Stimulated activated naive B cell treated with anti-CD40 and anti-IgM and Interleukin-4, amounts not matched to agents 10 μg/mL and 1 μg/mL and 100 μg/mL, for 72 hours (primary cell): ENCODE measurements at regions not wholly inside any gene's neighbourhood (a gene's known extent, or its start where the extent isn't known, plus 50 kb on each side); places are given as distances from the start of the nearest gene placed in this dataset.

ENCODE experiments used
- ATAC-seq, 2 donors: fragments of 150-1000 bp; cut with Tn5 transposase; replicated peaks; 2 replicates each; pipeline ENCODE4 v1.10.0; 2021; ENCODE audit warnings: moderate library complexity in 1 of 2
- DNase-seq: peaks from one replicate; pipeline ENCODE4 v3.0.0; 2021
- H3K27ac Mint-ChIP-seq: one replicate; pipeline ENCODE4 v1.8.0; 2022; ENCODE audit warnings: mild to moderate bottlenecking, mixed read lengths
- H3K27me3 Mint-ChIP-seq, 2 donors: one replicate each; pipeline ENCODE4 v1.8.0; 2022; ENCODE audit warnings: mixed read lengths in 2 of 2
- H3K36me3 Mint-ChIP-seq, 2 donors: one replicate each; pipeline ENCODE4 v1.8.0; 2022; ENCODE audit warnings: mixed read lengths in 2 of 2, mild to moderate bottlenecking in 1 of 2
- H3K4me1 Mint-ChIP-seq, 2 donors: one replicate each; pipeline ENCODE4 v1.8.0; 2022; ENCODE audit warnings: mixed read lengths in 2 of 2, mild to moderate bottlenecking in 1 of 2
- H3K4me3 Mint-ChIP-seq, 2 donors: one replicate each; pipeline ENCODE4 v1.8.0; 2022; ENCODE audit warnings: mild to moderate bottlenecking in 2 of 2, mixed read lengths in 2 of 2, moderate library complexity in 1 of 2
- H3K9me3 Mint-ChIP-seq, 2 donors: one replicate each; pipeline ENCODE4 v1.8.0; 2022; ENCODE audit warnings: mixed read lengths in 2 of 2, mild to moderate bottlenecking in 1 of 2

- no peaks in the 10 kb centered on the region for H3K36me3 Mint-ChIP-seq
- H3K27me3 Mint-ChIP-seq = peaks cover 4 to 5% of the 10 kb centered on the region in 2 donors
- H3K4me1 Mint-ChIP-seq = no peaks in the 10 kb centered on the region
- no peak for DNase-seq
- peaks cover 0 to 2% of the 10 kb centered on the region in 2 donors for H3K9me3 Mint-ChIP-seq
- no peak overlapping the region for H3K4me3 Mint-ChIP-seq
- no peak for ATAC-seq
- H3K27ac Mint-ChIP-seq = no peak overlapping the region
Observed at GRCh38 chr15:81504170-81504905, 130.3 kb upstream of the TMC3 start.

- H3K4me1 Mint-ChIP-seq = no peaks in the 10 kb centered on the region
- H3K9me3 Mint-ChIP-seq = peaks cover 0 to 2% of the 10 kb centered on the region in 2 donors
- H3K36me3 Mint-ChIP-seq = no peaks in the 10 kb centered on the region
- DNase-seq (no peak), ATAC-seq (no peak)
- peaks cover 5 to 7% of the 10 kb centered on the region in 2 donors for H3K27me3 Mint-ChIP-seq
- H3K27ac Mint-ChIP-seq = no peak overlapping the region
- H3K4me3 Mint-ChIP-seq = no peak overlapping the region
Observed at GRCh38 chr15:81502439-81502838, 128.4 kb upstream of the TMC3 start.

- H3K36me3 Mint-ChIP-seq = no peaks in the 10 kb centered on the region
- H3K27ac Mint-ChIP-seq = no peak overlapping the region
- H3K4me1 Mint-ChIP-seq = no peaks in the 10 kb centered on the region
- H3K27me3 Mint-ChIP-seq = peaks cover 3 to 5% of the 10 kb centered on the region in 2 donors
- no peak overlapping the region for H3K4me3 Mint-ChIP-seq
- H3K9me3 Mint-ChIP-seq = peaks cover 0 to 2% of the 10 kb centered on the region in 2 donors
- DNase-seq (no peak), ATAC-seq (no peak)
Observed at GRCh38 chr15:81500081-81500480, 126.1 kb upstream of the TMC3 start.

- H3K9me3 Mint-ChIP-seq = peaks cover 0 to 2% of the 10 kb centered on the region in 2 donors
- H3K4me3 Mint-ChIP-seq = no peak overlapping the region
- no peak for DNase-seq
- no peak overlapping the region for H3K27ac Mint-ChIP-seq
- H3K27me3 Mint-ChIP-seq = peaks cover 3 to 5% of the 10 kb centered on the region in 2 donors
- no peak for ATAC-seq
- no peaks in the 10 kb centered on the region for H3K4me1 Mint-ChIP-seq
- no peaks in the 10 kb centered on the region for H3K36me3 Mint-ChIP-seq
Observed at GRCh38 chr15:81498294-81498693, 124.3 kb upstream of the TMC3 start.

GRCh38 chr15:81497238-81497637, 123.2 kb upstream of the TMC3 start:
- H3K36me3 Mint-ChIP-seq = no peaks in the 10 kb centered on the region
- no peak overlapping the region for H3K27ac Mint-ChIP-seq
- ATAC-seq (no peak), DNase-seq (no peak)
- H3K4me3 Mint-ChIP-seq = no peak overlapping the region
- H3K4me1 Mint-ChIP-seq = no peaks in the 10 kb centered on the region
- peaks cover 2 to 3% of the 10 kb centered on the region in 2 donors for H3K27me3 Mint-ChIP-seq
- peaks cover 0 to 2% of the 10 kb centered on the region in 2 donors for H3K9me3 Mint-ChIP-seq

- H3K4me1 Mint-ChIP-seq = no peaks in the 10 kb centered on the region
- DNase-seq (no peak), ATAC-seq (no peak)
- H3K36me3 Mint-ChIP-seq = no peaks in the 10 kb centered on the region
- no peak overlapping the region for H3K4me3 Mint-ChIP-seq
- peaks cover 2 to 3% of the 10 kb centered on the region in 2 donors for H3K9me3 Mint-ChIP-seq
- H3K27me3 Mint-ChIP-seq = peaks cover 0 to 11% of the 10 kb centered on the region in 2 donors
- H3K27ac Mint-ChIP-seq = no peak overlapping the region
Observed at GRCh38 chr15:81495780-81496467, 121.9 kb upstream of the TMC3 start.

- Mint-ChIP-seq H3K27me3 (peaks cover 0 to 11% of the 10 kb centered on the region in 2 donors), H3K27ac (no peak overlapping the region), H3K9me3 (peaks cover 4 to 8% of the 10 kb centered on the region in 2 donors)
Observed at GRCh38 chr15:81492969-81493645, 119.1 kb upstream of the TMC3 start.

GRCh38 chr15:81492331-81492968, 118.4 kb upstream of the TMC3 start:
- Mint-ChIP-seq H3K4me3 (no peak overlapping the region), H3K27ac (no peak overlapping the region), H3K9me3 (peaks cover 4 to 8% of the 10 kb centered on the region in 2 donors), H3K27me3 (peaks cover 0 to 11% of the 10 kb centered on the region in 2 donors), H3K4me1 (no peaks in the 10 kb centered on the region), H3K36me3 (no peaks in the 10 kb centered on the region)
- no peak for DNase-seq
- no peak for ATAC-seq

More at GRCh38 chr15:81492969-81493645, 119.1 kb upstream of the TMC3 start:
- DNase-seq = no peak
- no peaks in the 10 kb centered on the region for H3K4me1 Mint-ChIP-seq
- H3K36me3 Mint-ChIP-seq = no peaks in the 10 kb centered on the region
- no peak overlapping the region for H3K4me3 Mint-ChIP-seq
- no peak for ATAC-seq

GRCh38 chr15:81491414-81492096, 117.5 kb upstream of the TMC3 start:
- no peaks in the 10 kb centered on the region for H3K36me3 Mint-ChIP-seq
- H3K4me1 Mint-ChIP-seq = no peaks in the 10 kb centered on the region
- no peak overlapping the region for H3K4me3 Mint-ChIP-seq
- DNase-seq (no peak), ATAC-seq (no peak)
- H3K9me3 Mint-ChIP-seq = peaks cover 4 to 8% of the 10 kb centered on the region in 2 donors
- no peak overlapping the region for H3K27ac Mint-ChIP-seq
- peaks cover 0 to 11% of the 10 kb centered on the region in 2 donors for H3K27me3 Mint-ChIP-seq

GRCh38 chr15:81485806-81486205, 111.8 kb upstream of the TMC3 start:
- DNase-seq = no peak
- H3K9me3 Mint-ChIP-seq = peaks cover 4 to 5% of the 10 kb centered on the region in 2 donors
- no peak for ATAC-seq
- H3K4me3 Mint-ChIP-seq = no peak overlapping the region
- peaks cover 0 to 2% of the 10 kb centered on the region in 2 donors for H3K27me3 Mint-ChIP-seq
- no peak overlapping the region for H3K27ac Mint-ChIP-seq
- peaks cover 2 to 4% of the 10 kb centered on the region in 2 donors for H3K4me1 Mint-ChIP-seq
- H3K36me3 Mint-ChIP-seq = no peaks in the 10 kb centered on the region

- Mint-ChIP-seq H3K4me1 (peaks cover 4 to 7% of the 10 kb centered on the region in 2 donors), H3K9me3 (no peaks in the 10 kb centered on the region), H3K27me3 (no peaks in the 10 kb centered on the region), H3K36me3 (no peaks in the 10 kb centered on the region), H3K4me3 (no peak overlapping the region), H3K27ac (no peak overlapping the region)
- no peak for DNase-seq
- ATAC-seq = no peak
Observed at GRCh38 chr15:81484086-81484955, 110.3 kb upstream of the TMC3 start.

- Mint-ChIP-seq H3K9me3 (no peaks in the 10 kb centered on the region), H3K27ac (no peak overlapping the region), H3K27me3 (no peaks in the 10 kb centered on the region), H3K4me3 (no peak overlapping the region), H3K36me3 (no peaks in the 10 kb centered on the region), H3K4me1 (peaks cover 4 to 7% of the 10 kb centered on the region in 2 donors)
- no peak for DNase-seq
- no peak for ATAC-seq
Observed at GRCh38 chr15:81483496-81483895, 109.5 kb upstream of the TMC3 start.

GRCh38 chr15:81481346-81481745, 107.3 kb upstream of the TMC3 start:
- no peaks in the 10 kb centered on the region for H3K9me3 Mint-ChIP-seq
- H3K27ac Mint-ChIP-seq = no peak overlapping the region
- ATAC-seq (no peak), DNase-seq (no peak)
- H3K4me3 Mint-ChIP-seq = no peak overlapping the region
- peaks cover 4 to 7% of the 10 kb centered on the region in 2 donors for H3K4me1 Mint-ChIP-seq
- H3K36me3 Mint-ChIP-seq = no peaks in the 10 kb centered on the region
- H3K27me3 Mint-ChIP-seq = no peaks in the 10 kb centered on the region
